ENCODE measurements at regions not wholly inside any gene's neighbourhood (a gene's known extent, or its start where the extent isn't known, plus 50 kb on each side); places are given as distances from the start of the nearest gene placed in this dataset.

- TF ChIP-seq CTCF (conservative IDR thresholded peaks at IDR 0.05; ENCODE audit: low read depth, low read length) = no peak
- TF ChIP-seq EZH2 (IDR thresholded peaks at IDR 0.05; ENCODE audit: low read length, unreplicated experiment) = no peak
Measured at GRCh38 chr19:13604902-13605586, 98.8 kb upstream of the CACNA1A start.

Data from PC-3 (cell line).